NCI-H2227 treated with DMSO at 0.1 percent for 48 hours (cell line): ENCODE measurements at regions not wholly inside any gene's neighbourhood (a gene's known extent, or its start where the extent isn't known, plus 50 kb on each side); places are given as distances from the start of the nearest gene placed in this dataset.
"Not testable (repeated sequence)": the region's sequence is repeated elsewhere in the genome, so short reads cannot be mapped to it uniquely, and the experiment has no call there.

ENCODE experiments used
- DNase-seq: peaks from one replicate; lab custom pipeline; 2025; lab: John Stamatoyannopoulos, UW

- DNase-seq, result no peak
Measured at GRCh38 chr14:87430214-87430613, 562.8 kb downstream of the GALC start.

- DNase-seq, result no peak
Measured at GRCh38 chr14:87419925-87420324, 573.1 kb downstream of the GALC start.

- no peak for DNase-seq
Measured at GRCh38 chr14:87411370-87411769, 581.6 kb downstream of the GALC start.

- DNase-seq, result no peak
Measured at GRCh38 chr14:87409393-87409792, 583.6 kb downstream of the GALC start.

- DNase-seq, result no peak
Measured at GRCh38 chr14:87407344-87407743, 585.6 kb downstream of the GALC start.

GRCh38 chr14:87405563-87405962, 587.4 kb downstream of the GALC start:
- no peak for DNase-seq

GRCh38 chr14:87397499-87397898, 595.5 kb downstream of the GALC start:
- DNase-seq, result no peak

GRCh38 chr14:87391066-87391465, 601.9 kb downstream of the GALC start:
- no peak for DNase-seq

GRCh38 chr14:87388946-87389345, 604.0 kb downstream of the GALC start:
- DNase-seq, result no peak

GRCh38 chr14:87387806-87388205, 605.2 kb downstream of the GALC start:
- DNase-seq, result no peak

GRCh38 chr14:87386524-87386923, 606.5 kb downstream of the GALC start:
- no peak for DNase-seq

GRCh38 chr14:87380054-87380453, 612.9 kb downstream of the GALC start:
- DNase-seq, result no peak

- DNase-seq, result no peak
Measured at GRCh38 chr14:87368751-87369150, 624.2 kb downstream of the GALC start.

GRCh38 chr14:87360246-87360645, 632.7 kb downstream of the GALC start:
- DNase-seq, result not testable (repeated sequence)

GRCh38 chr14:87351007-87351406, 642.0 kb downstream of the GALC start:
- DNase-seq, result no peak

- DNase-seq, result no peak
Measured at GRCh38 chr14:87349921-87350320, 643.1 kb downstream of the GALC start.

- no peak for DNase-seq
Measured at GRCh38 chr14:87343652-87344051, 649.3 kb downstream of the GALC start.

- no peak for DNase-seq
Measured at GRCh38 chr14:87334997-87335685, 657.8 kb downstream of the GALC start.

GRCh38 chr14:87331991-87332390, 661.0 kb downstream of the GALC start:
- no peak for DNase-seq

- no peak for DNase-seq
Measured at GRCh38 chr14:87325741-87326140, 667.2 kb downstream of the GALC start.

- DNase-seq, result no peak
Measured at GRCh38 chr14:87323191-87323590, 669.8 kb downstream of the GALC start.

- DNase-seq, result no peak
Measured at GRCh38 chr14:87321548-87321947, 671.4 kb downstream of the GALC start.

- no peak for DNase-seq
Measured at GRCh38 chr14:87312894-87313205, 680.1 kb downstream of the GALC start.

- DNase-seq, result no peak
Measured at GRCh38 chr14:87312169-87312893, 680.7 kb downstream of the GALC start.
